ENCODE measurements at regions not wholly inside any gene's neighbourhood (a gene's known extent, or its start where the extent isn't known, plus 50 kb on each side); places are given as distances from the start of the nearest gene placed in this dataset.

- 83% methylated on average over 3 of the region's 3 CpGs for WGBS (ENCODE audit: insufficient coverage)
- DNase-seq (no peak), ATAC-seq (no peak)
- Mint-ChIP-seq H3K27ac (no peak overlapping the region), H3K4me3 (no peak overlapping the region), H3K9me3 (peaks cover 2% of the 10 kb centered on the region in 2 donors), H3K4me1 (no peaks in the 10 kb centered on the region), H3K27me3 (ENCODE audit: low read depth in 2 of 2) (peaks cover 7 to 17% of the 10 kb centered on the region in 2 donors), H3K36me3 (no peaks in the 10 kb centered on the region)
- Histone ChIP-seq H3K36me3 (ENCODE audit: control insufficient read depth, insufficient read depth, low read length) (no peaks in the 10 kb centered on the region), H3K4me3 (ENCODE audit: low read length) (no peak overlapping the region), H3K9me3 (ENCODE audit: control insufficient read depth, insufficient read depth, low read length) (no peaks in the 10 kb centered on the region), H3K27me3 (ENCODE audit: control insufficient read depth, insufficient read depth, low read length) (no peaks in the 10 kb centered on the region), H3K4me1 (ENCODE audit: control insufficient read depth, insufficient read depth, low read length) (no peaks in the 10 kb centered on the region), H3K27ac (ENCODE audit: low read length) (no peak overlapping the region)
- intact Hi-C loops (cut with micrococcal nuclease): no loop called here
- TF ChIP-seq CTCF (IDR thresholded peaks at IDR 0.05): no peak
Observed at GRCh38 chr2:222776792-222777191, 84.0 kb upstream of the ACSL3 start.

DNA sequence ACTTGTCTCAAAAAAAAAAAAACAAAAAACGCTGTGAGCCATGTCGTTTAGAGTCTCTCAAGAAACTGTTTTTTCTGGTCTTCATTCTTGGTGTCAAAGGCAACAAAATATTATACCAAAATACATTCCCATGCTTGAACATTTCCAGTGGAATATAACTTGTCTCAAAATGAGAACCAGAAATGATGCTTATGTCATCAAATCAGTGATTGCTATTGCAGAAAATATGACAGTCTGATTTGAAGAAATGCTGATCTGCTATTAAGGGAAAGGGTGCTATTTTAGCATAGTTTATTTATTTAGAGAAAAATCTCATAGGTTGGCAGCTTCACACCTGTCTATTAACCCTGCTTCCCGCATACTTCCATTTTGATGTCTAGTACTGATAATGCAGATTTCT, 82.4 kb upstream of the ACSL3 start:
- intact Hi-C loops (cut with micrococcal nuclease): no loop called here
- TF ChIP-seq CTCF (IDR thresholded peaks at IDR 0.05): no peak
- H3K27ac Mint-ChIP-seq: no peak overlapping the region
- 72% methylated on average over 3 of the region's 3 CpGs for WGBS (ENCODE audit: insufficient coverage)
- no peaks in the 10 kb centered on the region for H3K4me1 Mint-ChIP-seq
- H3K9me3 ChIP-seq (ENCODE audit: control insufficient read depth, insufficient read depth, low read length): no peaks in the 10 kb centered on the region
- no peak overlapping the region for H3K4me3 Mint-ChIP-seq
- H3K36me3 ChIP-seq (ENCODE audit: control insufficient read depth, insufficient read depth, low read length): no peaks in the 10 kb centered on the region
- peaks cover 2% of the 10 kb centered on the region in 2 donors for H3K9me3 Mint-ChIP-seq
- H3K36me3 Mint-ChIP-seq: no peaks in the 10 kb centered on the region
- H3K27me3 Mint-ChIP-seq (ENCODE audit: low read depth in 2 of 2): peaks cover 8 to 28% of the 10 kb centered on the region in 2 donors
- no peaks in the 10 kb centered on the region for H3K4me1 ChIP-seq (ENCODE audit: control insufficient read depth, insufficient read depth, low read length)
- DNase-seq: no peak
- no peaks in the 10 kb centered on the region for H3K27me3 ChIP-seq (ENCODE audit: control insufficient read depth, insufficient read depth, low read length)
- H3K27ac ChIP-seq (ENCODE audit: low read length): no peak overlapping the region
- no peak overlapping the region for H3K4me3 ChIP-seq (ENCODE audit: low read length)
- ATAC-seq: no peak

DNA sequence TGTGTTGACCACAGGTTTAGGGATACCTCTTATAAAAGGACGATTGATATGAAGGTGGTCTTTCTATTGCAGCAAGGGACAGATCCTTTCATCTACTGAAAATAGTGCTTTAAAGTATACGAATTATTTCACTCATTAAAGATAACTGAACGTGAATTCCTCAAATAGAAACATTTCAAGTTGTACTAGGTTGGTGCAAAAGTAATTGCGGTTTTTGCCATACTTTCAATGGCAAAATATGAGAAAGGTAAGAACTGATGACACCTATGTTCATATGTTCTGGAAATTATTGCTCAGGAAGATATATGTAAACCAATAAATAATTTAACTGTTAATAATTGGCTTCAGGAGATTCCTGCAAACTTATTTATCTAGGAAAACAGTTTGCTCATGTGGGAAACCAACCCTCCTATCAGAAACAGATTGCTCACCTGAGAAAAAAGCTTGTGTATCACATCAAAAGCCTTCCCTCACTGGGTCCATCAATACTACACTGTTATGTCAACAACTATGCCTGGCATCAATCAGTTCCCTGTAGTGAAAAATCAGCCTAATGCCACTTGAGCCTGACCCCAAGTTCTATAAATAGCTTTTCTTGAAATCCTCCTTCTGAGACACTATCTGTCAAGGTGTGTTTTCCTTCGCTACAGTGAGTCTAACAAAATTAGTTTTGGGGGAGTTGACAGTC, 81.5 kb upstream of the ACSL3 start:
- Histone ChIP-seq H3K27ac (ENCODE audit: low read length) (no peak overlapping the region), H3K36me3 (ENCODE audit: control insufficient read depth, insufficient read depth, low read length) (no peaks in the 10 kb centered on the region), H3K27me3 (ENCODE audit: control insufficient read depth, insufficient read depth, low read length) (no peaks in the 10 kb centered on the region), H3K4me1 (ENCODE audit: control insufficient read depth, insufficient read depth, low read length) (no peaks in the 10 kb centered on the region), H3K9me3 (ENCODE audit: control insufficient read depth, insufficient read depth, low read length) (no peaks in the 10 kb centered on the region), H3K4me3 (ENCODE audit: low read length) (no peak overlapping the region)
- Mint-ChIP-seq H3K36me3 (no peaks in the 10 kb centered on the region), H3K4me3 (no peak overlapping the region), H3K9me3 (peaks cover 2% of the 10 kb centered on the region in 2 donors), H3K27me3 (ENCODE audit: low read depth in 2 of 2) (peaks cover 8 to 31% of the 10 kb centered on the region in 2 donors), H3K27ac (no peak overlapping the region), H3K4me1 (no peaks in the 10 kb centered on the region)
- ATAC-seq (no peak), DNase-seq (no peak)
- intact Hi-C loops (cut with micrococcal nuclease): no loop called here
- WGBS (ENCODE audit: insufficient coverage): 50% methylated on average over 2 of the region's 5 CpGs
- no peak for TF ChIP-seq CTCF (IDR thresholded peaks at IDR 0.05)

GRCh38 chr2:222780051-222780450, 80.8 kb upstream of the ACSL3 start:
- Histone ChIP-seq H3K36me3 (ENCODE audit: control insufficient read depth, insufficient read depth, low read length) (no peaks in the 10 kb centered on the region), H3K27me3 (ENCODE audit: control insufficient read depth, insufficient read depth, low read length) (no peaks in the 10 kb centered on the region), H3K27ac (ENCODE audit: low read length) (no peak overlapping the region), H3K4me3 (ENCODE audit: low read length) (no peak overlapping the region), H3K4me1 (ENCODE audit: control insufficient read depth, insufficient read depth, low read length) (no peaks in the 10 kb centered on the region), H3K9me3 (ENCODE audit: control insufficient read depth, insufficient read depth, low read length) (no peaks in the 10 kb centered on the region)
- H3K9me3 Mint-ChIP-seq: peaks cover 2% of the 10 kb centered on the region in 2 donors
- H3K36me3 Mint-ChIP-seq: no peaks in the 10 kb centered on the region
- no peak overlapping the region for H3K4me3 Mint-ChIP-seq
- ATAC-seq (no peak), DNase-seq (no peak)
- H3K4me1 Mint-ChIP-seq: no peaks in the 10 kb centered on the region
- WGBS (ENCODE audit: insufficient coverage): 100% methylated on average over 2 of the region's 4 CpGs
- intact Hi-C loops (cut with micrococcal nuclease): no loop called here
- H3K27me3 Mint-ChIP-seq (ENCODE audit: low read depth in 2 of 2): peaks cover 8 to 31% of the 10 kb centered on the region in 2 donors
- TF ChIP-seq CTCF (IDR thresholded peaks at IDR 0.05): no peak
- H3K27ac Mint-ChIP-seq: no peak overlapping the region

Measured in natural killer cell (primary cell).